Small intestine (tissue), 7 donors: ENCODE measurements at regions not wholly inside any gene's neighbourhood (a gene's known extent, or its start where the extent isn't known, plus 50 kb on each side); places are given as distances from the start of the nearest gene placed in this dataset.
A peak's percentile ranks its signal among the peaks of the same experiment; 100 is the strongest.
"Not testable (repeated sequence)": the region's sequence is repeated elsewhere in the genome, so short reads cannot be mapped to it uniquely, and the experiment has no call there.

Source experiments
- DNase-seq, 2 donors: peaks; one replicate each; pipeline versions ENCODE4 v3.0.0 to v3.0.0-alpha.2; 2013
- FAIRE-seq: peaks from 2 replicates; lab custom pipeline; 2012; peaks lifted over from hg19 to GRCh38; lab: Jason Lieb, UNC
- H3K27ac ChIP-seq, 3 donors: one replicate each; pipeline ENCODE4 v1.5.1; 2013; ENCODE audit warnings: low read length in 2 of 3, mild to moderate bottlenecking in 2 of 3, control low read depth in 1 of 3, inconsistent platforms in 1 of 3, low read depth in 1 of 3, moderate library complexity in 1 of 3
- H3K27me3 ChIP-seq, 3 donors: one replicate each; pipeline ENCODE4 v1.6.1; 2013; ENCODE audit warnings: low read length in 3 of 3, inconsistent platforms in 1 of 3; ENCODE audit not compliant: control insufficient read depth in 3 of 3, insufficient read depth in 3 of 3
- H3K36me3 ChIP-seq, 3 donors: one replicate each; pipeline ENCODE4 v1.6.1; 2013; ENCODE audit warnings: low read length in 3 of 3, inconsistent platforms in 1 of 3, low read depth in 1 of 3, mild to moderate bottlenecking in 1 of 3, moderate library complexity in 1 of 3; ENCODE audit not compliant: control insufficient read depth in 3 of 3, insufficient read depth in 2 of 3
- H3K4me1 ChIP-seq, 3 donors: one replicate each; pipeline ENCODE4 v1.6.1; 2013; ENCODE audit warnings: low read length in 2 of 3, inconsistent platforms in 1 of 3, low read depth in 1 of 3, mild to moderate bottlenecking in 1 of 3, moderate library complexity in 1 of 3; ENCODE audit not compliant: control insufficient read depth in 3 of 3, insufficient read depth in 2 of 3
- H3K4me3 ChIP-seq, 3 donors: one replicate each; pipeline ENCODE4 v1.5.1; 2013; ENCODE audit warnings: low read length in 3 of 3, control low read depth in 1 of 3, inconsistent platforms in 1 of 3, low read depth in 1 of 3, mild to moderate bottlenecking in 1 of 3, moderate library complexity in 1 of 3
- H3K9me3 ChIP-seq, 2 donors: one replicate each; pipeline ENCODE4 v1.6.1; 2013; ENCODE audit warnings: low read depth in 1 of 2, low read length in 1 of 2; ENCODE audit not compliant: control insufficient read depth in 2 of 2, insufficient read depth in 1 of 2
- WGBS, 3 donors: extraction: QIAGEN DNeasy Blood & Tissue Kit; methylation state at CpG; one replicate each; pipeline ENCODE4 v1.1.7; 2013; 5-methylcytosine and 5-hydroxymethylcytosine counted together
- donor health status: healthy with polysubstance abuse.
- donor health status: control.
- donor health status: control.
- donor health status: Bipolar disorder and iron deficiency.
- donor health status: healthy.

DNA sequence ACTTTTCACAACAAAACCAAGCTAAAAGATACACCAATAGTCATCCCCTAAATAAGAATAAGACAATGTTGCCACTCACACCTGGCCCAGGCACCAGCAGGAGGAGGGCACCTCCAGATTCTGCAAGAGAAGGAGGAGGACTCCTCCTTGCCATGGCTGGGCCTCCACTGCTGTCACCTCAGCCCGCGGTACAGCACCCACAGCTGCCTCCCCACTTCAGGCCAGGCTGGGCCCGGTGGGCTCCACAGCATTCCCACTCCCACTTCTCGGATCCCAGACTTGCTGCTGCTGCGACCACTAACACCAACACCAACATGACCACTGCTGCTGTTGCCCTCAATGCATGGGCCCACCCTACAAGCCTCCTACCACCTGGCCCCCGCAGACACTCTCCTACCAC lies 95.3 kb upstream of the POTED start:
- not testable (repeated sequence) for H3K27ac ChIP-seq, H3K4me1 ChIP-seq, H3K36me3 ChIP-seq, H3K9me3 ChIP-seq, H3K4me3 ChIP-seq, FAIRE-seq, H3K27me3 ChIP-seq, DNase-seq
- 78 to 80% (median 78%) methylated on average over 4 to 6 of the region's 6 CpGs for WGBS, 3 donors

DNA sequence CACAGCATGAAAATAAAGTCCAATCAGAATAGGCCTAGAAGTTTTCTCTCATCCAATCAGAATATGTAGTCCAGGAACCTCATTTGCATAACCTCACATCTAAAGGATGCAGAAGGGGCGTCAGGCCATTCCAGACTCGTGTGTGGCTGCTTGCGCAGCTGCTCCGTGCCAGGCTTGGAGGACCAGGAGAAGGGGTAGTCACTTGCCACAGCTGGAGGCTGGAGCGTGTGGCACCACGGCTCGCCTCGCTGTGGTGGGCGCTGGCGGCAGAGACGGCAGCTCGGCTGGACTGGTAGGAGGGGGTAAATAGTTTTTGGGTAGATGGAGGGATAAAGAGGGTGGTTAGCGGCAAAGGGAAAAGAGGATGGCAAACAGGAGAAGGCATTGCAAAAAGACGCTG lies 93.6 kb upstream of the POTED start:
- not testable (repeated sequence) for H3K4me1 ChIP-seq, DNase-seq, H3K27me3 ChIP-seq, FAIRE-seq, H3K27ac ChIP-seq, H3K9me3 ChIP-seq, H3K36me3 ChIP-seq, H3K4me3 ChIP-seq
- 93 to 94% (median 93%) methylated on average over 14 of the region's 14 CpGs for WGBS, 3 donors

DNA sequence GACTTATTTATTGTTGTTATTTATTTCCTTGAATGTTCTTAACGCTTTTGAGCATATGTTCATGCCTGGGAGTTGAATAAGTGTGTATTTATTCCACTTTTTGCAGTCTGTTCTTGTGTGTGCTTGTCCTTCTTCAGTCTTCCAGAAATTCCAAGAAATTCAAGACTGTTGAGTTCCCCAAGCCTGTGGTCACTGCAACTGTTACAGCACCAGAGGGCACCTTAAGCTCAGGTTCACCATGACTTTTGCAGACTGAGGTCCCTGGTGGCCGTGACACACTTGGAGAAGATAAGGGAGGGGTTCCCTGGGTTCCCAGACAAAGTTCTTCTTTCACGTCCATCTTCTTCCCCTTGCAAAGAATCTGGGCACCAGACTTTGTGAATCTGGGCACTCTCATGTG lies 89.6 kb upstream of the POTED start:
- H3K9me3 ChIP-seq, FAIRE-seq, H3K27ac ChIP-seq, H3K27me3 ChIP-seq, H3K4me3 ChIP-seq, DNase-seq, H3K36me3 ChIP-seq, H3K4me1 ChIP-seq: not testable (repeated sequence)
- 28 to 47% (median 43%) methylated on average over 2 to 3 of the region's 3 CpGs for WGBS, 3 donors

DNA sequence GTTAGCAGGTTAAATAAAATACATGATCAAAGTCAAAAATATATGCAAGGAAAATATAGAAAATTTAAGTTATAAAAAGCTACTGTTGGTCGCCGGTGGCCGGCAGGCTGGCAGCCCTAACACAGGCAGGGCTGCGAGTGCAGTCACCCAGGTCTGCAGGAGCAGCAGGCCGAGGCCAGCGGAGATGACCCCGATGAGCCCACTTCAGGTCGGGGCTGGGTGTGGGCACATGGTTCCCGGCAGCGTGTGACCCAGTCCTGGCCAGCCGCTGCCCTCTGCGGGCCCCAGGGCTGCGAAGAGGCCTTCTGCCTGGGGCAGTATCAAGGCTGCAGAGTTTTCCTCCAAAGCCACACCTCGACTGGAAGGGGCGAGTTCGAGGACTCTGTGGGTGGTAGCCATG lies 84.6 kb upstream of the POTED start:
- WGBS, 3 donors, result 86 to 91% (median 87%) methylated on average over 10 to 15 of the region's 16 CpGs
- not testable (repeated sequence) for H3K4me1 ChIP-seq, H3K4me3 ChIP-seq, FAIRE-seq, DNase-seq, H3K9me3 ChIP-seq, H3K36me3 ChIP-seq, H3K27ac ChIP-seq, H3K27me3 ChIP-seq

DNA sequence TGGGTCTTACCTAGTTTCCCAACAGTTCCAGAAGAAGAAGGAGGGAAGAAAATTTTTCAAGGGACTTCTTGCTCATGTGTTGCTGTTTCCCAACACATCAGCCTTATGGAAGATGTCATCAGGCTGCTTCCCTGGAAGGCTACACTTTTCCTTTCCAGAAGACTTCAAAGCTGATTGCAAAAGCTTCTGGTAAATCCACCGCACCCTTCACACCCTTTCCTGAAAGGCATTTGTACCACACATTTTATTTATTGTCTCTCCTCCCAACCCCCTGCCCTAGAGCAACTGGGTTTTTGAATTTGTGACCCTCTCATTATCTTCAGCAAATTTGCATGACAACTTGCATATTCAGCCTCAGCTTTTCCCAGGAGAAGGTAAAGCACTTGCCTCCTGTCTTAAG lies 80.5 kb upstream of the POTED start:
- 53 to 85% (median 73%) methylated on average over 1 of the region's 1 CpG for WGBS, 3 donors

DNA sequence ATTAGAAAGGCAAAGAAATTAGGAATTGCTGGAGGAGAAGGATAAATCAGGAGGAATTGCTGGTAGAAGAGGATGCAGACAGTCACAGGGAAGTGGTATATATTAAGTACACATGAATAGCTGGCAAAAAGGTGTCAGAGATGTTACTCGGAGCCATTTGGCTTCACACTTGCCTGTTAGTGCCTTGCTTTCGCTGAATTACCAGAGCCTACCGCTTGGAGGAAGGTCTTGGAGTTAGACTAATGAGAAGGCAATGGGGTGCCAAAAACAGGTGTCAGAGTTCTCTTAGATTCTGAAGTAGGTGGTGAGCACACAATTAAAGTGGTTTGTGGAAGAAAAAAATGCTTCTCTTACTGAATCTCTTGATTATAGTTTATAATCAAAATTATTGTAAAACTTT lies 79.9 kb upstream of the POTED start:
- not testable (repeated sequence) for DNase-seq, FAIRE-seq, H3K4me3 ChIP-seq, H3K9me3 ChIP-seq, H3K4me1 ChIP-seq, H3K36me3 ChIP-seq, H3K27ac ChIP-seq, H3K27me3 ChIP-seq
- WGBS, 3 donors, result 57 to 70% (median 63%) methylated on average over 3 of the region's 3 CpGs

More for the DNA sequence above, 80.5 kb upstream of the POTED start:
- not testable (repeated sequence) for H3K27me3 ChIP-seq, H3K27ac ChIP-seq, H3K9me3 ChIP-seq, H3K4me3 ChIP-seq, H3K36me3 ChIP-seq, DNase-seq, FAIRE-seq, H3K4me1 ChIP-seq

DNA sequence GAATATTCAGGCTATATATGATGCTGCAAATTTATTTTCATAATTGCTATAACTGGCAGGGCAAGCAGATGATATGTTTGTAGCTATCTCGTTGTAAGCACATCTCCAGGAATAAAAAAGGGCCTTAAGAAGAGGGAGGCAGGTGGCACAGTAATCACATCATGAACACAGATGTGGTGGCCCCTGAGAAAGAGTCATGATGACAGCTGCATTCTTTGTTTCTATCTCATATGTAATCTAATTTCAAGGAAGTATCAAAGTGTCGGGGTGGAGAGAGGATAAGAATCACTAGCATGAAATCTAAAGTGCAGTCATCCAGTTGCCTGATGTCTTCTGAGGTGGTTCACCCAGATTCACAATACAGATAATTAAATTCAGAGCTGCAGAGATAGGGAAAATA lies 78.9 kb upstream of the POTED start:
- not testable (repeated sequence) for H3K9me3 ChIP-seq, H3K36me3 ChIP-seq, H3K4me1 ChIP-seq, DNase-seq, H3K27me3 ChIP-seq, FAIRE-seq, H3K4me3 ChIP-seq, H3K27ac ChIP-seq
- 50 to 60% (median 53%) methylated on average over 1 of the region's 2 CpGs for WGBS, 3 donors

DNA sequence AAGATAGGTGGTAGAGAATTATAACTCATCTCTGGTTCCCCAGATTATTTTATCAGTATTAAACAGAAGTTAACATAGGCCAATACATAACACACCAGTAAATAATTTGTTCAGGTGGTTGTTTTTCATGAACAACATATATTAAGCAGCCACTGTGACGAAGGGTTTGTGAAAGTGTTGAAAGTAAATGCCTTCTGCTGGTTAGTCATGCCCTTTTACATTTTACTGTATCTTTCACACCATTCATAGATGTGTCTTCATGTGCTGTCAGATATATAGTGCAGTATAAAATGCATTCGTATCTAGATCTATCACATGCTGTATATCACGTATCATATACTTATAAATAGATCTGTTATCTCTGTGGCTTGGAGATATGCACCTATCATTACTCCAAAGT lies 66.1 kb upstream of the POTED start:
- H3K9me3 ChIP-seq, H3K4me3 ChIP-seq, H3K4me1 ChIP-seq, FAIRE-seq, DNase-seq, H3K27me3 ChIP-seq, H3K36me3 ChIP-seq, H3K27ac ChIP-seq: not testable (repeated sequence)
- 46 to 48% (median 48%) methylated on average over 2 of the region's 3 CpGs for WGBS, 3 donors

DNA sequence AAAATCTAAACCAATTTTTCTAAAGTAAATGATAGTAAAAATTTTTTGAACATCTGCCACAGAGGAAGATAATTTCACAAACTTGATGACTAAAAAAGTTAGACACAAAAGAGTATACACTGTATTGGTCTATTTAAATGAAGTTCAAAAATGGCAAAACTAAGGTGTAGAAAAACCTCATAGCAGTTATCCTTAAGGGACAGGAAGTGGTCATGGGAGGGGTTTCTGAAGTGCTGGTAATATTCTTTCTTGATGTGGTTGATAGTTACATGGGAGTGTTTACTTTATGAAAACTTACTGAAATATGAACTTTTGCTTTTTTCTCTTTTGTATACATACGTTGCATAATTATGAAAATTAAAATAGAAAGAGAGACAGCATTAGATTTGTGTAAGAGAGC lies 64.1 kb upstream of the POTED start:
- not testable (repeated sequence) for H3K9me3 ChIP-seq, H3K27me3 ChIP-seq, H3K4me1 ChIP-seq, H3K36me3 ChIP-seq, DNase-seq, H3K27ac ChIP-seq, H3K4me3 ChIP-seq
- peak; percentile 98 for FAIRE-seq
- 26 to 38% (median 29%) methylated on average over 1 of the region's 1 CpG for WGBS, 3 donors
